Transverse colon (tissue), 4 donors: ENCODE measurements at regions not wholly inside any gene's neighbourhood (a gene's known extent, or its start where the extent isn't known, plus 50 kb on each side); places are given as distances from the start of the nearest gene placed in this dataset.

ENCODE experiments used
- DNase-seq: peaks from one replicate; pipeline ENCODE4 v3.0.0-alpha.2; 2019
- H3K27ac ChIP-seq, 4 donors: fragments of 200-600 bp; sonication (generic); 2 replicates each; pipeline ENCODE4 v1.5.1; 2016 to 2018; ENCODE audit warnings: inconsistent platforms in 4 of 4
- H3K27me3 ChIP-seq: fragments of 200-600 bp; sonication (generic); 2 replicates; pipeline ENCODE4 v1.5.1; 2017; ENCODE audit warnings: inconsistent platforms
- H3K36me3 ChIP-seq, 4 donors: fragments of 200-600 bp; sonication (generic); 2 replicates each; pipeline ENCODE4 v1.5.1; 2017 to 2019; ENCODE audit warnings: inconsistent platforms in 4 of 4
- H3K4me1 ChIP-seq, 4 donors: fragments of 200-600 bp; sonication (generic); 2 replicates each; pipeline ENCODE4 v1.5.1; 2017 to 2020; ENCODE audit warnings: inconsistent platforms in 4 of 4
- H3K4me3 ChIP-seq, 4 donors: fragments of 200-600 bp; sonication (generic); 1 replicate in 1 of 4; 2 replicates in 3 of 4; pipeline versions ENCODE4 v1.5.1 to v1.6.1; 2017 to 2019; ENCODE audit warnings: inconsistent platforms in 4 of 4
- H3K9me3 ChIP-seq, 2 donors: fragments of 200-600 bp; sonication (generic); 2 replicates each; pipeline ENCODE4 v1.5.1; 2017 to 2019; ENCODE audit warnings: inconsistent platforms in 2 of 2
- CTCF ChIP-seq, 5 experiments: fragments of 200-600 bp in 3 of 5; fragments of 450-650 bp in 2 of 5; sonication (generic) in 3 of 5; IDR thresholded peaks; 1 replicate in 2 of 5; 2 replicates in 3 of 5; pipeline ENCODE4 v1.5.1; 2016 to 2017; ENCODE audit warnings: antibody characterized with exemption in 5 of 5, inconsistent platforms in 3 of 5, mild to moderate bottlenecking in 2 of 5, moderate library complexity in 1 of 5
- EP300 ChIP-seq: sonication (generic); formaldehyde crosslinking; IDR thresholded peaks from one replicate; pipeline ENCODE4 v1.6.1; 2017; ENCODE audit warnings: antibody characterized with exemption, low read depth
- POLR2A ChIP-seq: fragments of 450-650 bp; IDR thresholded peaks from one replicate; pipeline ENCODE4 v1.6.1; 2016; ENCODE audit warnings: antibody characterized with exemption, mild to moderate bottlenecking, moderate library complexity
- POLR2AphosphoS5 ChIP-seq, 3 donors: sonication (generic); formaldehyde crosslinking; IDR thresholded peaks; one replicate each; pipeline ENCODE4 v1.6.1; 2016; ENCODE audit warnings: antibody characterized with exemption in 3 of 3
- WGBS, 2 donors: methylation state at CpG; one replicate each; pipeline ENCODE4 v1.1.5; 2018; ENCODE audit warnings: low coverage in 1 of 2; 5-methylcytosine and 5-hydroxymethylcytosine counted together
- in situ Hi-C, 4 donors: fragments of 200-750 bp; cut with MboI; loops; one replicate each; pipeline versions ENCODE4 v1.15.0 to v1.15.1; 2017; ENCODE audit warnings: low sequenced_read_pairs in 3 of 4, low pct_ligation_motif_present in 1 of 4, low pct_unique_long_range_greater_than_20kb in 1 of 4
- intact Hi-C: fragments of 100-400 bp; cut with DNase I; formaldehyde crosslinking; loops from one replicate; pipeline ENCODE4 v1.15.1; 2023; ENCODE audit warnings: low total_unique reads

DNA sequence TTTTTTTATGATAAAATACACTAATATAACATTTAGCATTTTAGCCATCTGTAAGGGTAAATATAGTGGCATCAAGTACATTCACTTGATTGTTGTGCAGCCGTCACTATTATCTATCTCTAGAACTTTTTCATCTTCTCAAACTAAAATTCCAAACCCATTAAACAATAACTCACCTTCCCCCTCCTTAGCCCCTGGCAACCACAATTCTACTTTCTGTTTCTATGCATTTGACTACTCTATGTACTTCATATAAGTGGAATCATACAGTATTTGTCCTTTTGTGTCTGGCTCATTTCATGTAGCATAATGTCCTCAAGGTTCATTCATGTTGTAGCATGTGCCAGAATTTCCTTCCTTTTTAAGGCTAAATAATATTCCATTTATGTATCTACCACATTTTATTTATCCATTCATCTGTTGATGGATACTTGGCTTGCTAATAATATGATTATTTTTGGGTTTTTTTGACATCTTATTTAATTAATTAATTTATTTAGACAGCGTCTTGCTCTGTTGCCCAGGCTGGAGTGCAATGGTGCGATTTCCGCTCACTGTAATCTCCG lies 69.6 kb upstream of the MACF1 start:
- in situ Hi-C loops = no loop called here

DNA sequence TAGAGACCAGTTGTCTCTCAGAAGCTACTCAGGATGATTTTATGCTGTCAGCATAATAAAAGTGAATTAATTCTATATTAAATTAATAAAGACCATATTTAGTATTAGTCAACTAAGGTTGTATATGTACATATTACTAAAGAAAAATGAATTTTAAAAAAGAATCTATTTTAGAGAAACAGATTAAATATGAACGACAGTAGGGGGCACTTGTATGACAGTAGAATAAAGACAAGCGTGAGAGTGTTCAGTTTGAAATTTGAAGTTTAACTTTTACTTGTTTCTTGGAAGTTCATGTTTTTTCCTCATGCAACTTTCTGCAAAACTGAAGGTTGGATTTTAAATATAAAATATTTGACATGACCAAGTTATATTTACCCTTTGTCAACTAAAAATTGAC lies 67.9 kb upstream of the MACF1 start:
- TF ChIP-seq EP300 = no peak
- TF ChIP-seq POLR2AphosphoS5 (IDR thresholded peaks at IDR 0.05) = no peak
- TF ChIP-seq CTCF (IDR thresholded peaks at IDR 0.05) = no peak
- TF ChIP-seq POLR2A = no peak
- intact Hi-C loops = no loop called here

More for the DNA sequence above, 69.6 kb upstream of the MACF1 start:
- no peak for DNase-seq
- TF ChIP-seq POLR2AphosphoS5 (IDR thresholded peaks at IDR 0.05) (no peak), POLR2A (no peak), EP300 (no peak), CTCF (IDR thresholded peaks at IDR 0.05) (no peak)
- H3K4me1 ChIP-seq = peaks cover 10 to 32% (median 27%) of the 10 kb centered on the region in 4 donors
- H3K4me3 ChIP-seq = no peak overlapping the region
- intact Hi-C loops = no loop called here
- H3K27me3 ChIP-seq = no peaks in the 10 kb centered on the region
- WGBS, 2 donors = 91 to 96% methylated on average over 5 of the region's 5 CpGs
- H3K9me3 ChIP-seq = no peaks in the 10 kb centered on the region
- H3K27ac ChIP-seq = no peak overlapping the region
- no peaks in the 10 kb centered on the region for H3K36me3 ChIP-seq

GRCh38 chr1:39139723-39140360 lies 64.7 kb upstream of the MACF1 start:
- in situ Hi-C loops = no loop called here
- no peaks in the 10 kb centered on the region for H3K27me3 ChIP-seq
- TF ChIP-seq POLR2AphosphoS5 (IDR thresholded peaks at IDR 0.05) (peak in 2 of 3 donors; percentile 40 to 70), POLR2A (no peak), EP300 (no peak), CTCF (IDR thresholded peaks at IDR 0.05) (no peak)
- 88 to 96% methylated on average over 3 of the region's 3 CpGs for WGBS, 2 donors
- no peaks in the 10 kb centered on the region for H3K36me3 ChIP-seq
- no peak for DNase-seq
- H3K4me1 ChIP-seq = peaks cover 10 to 25% (median 17%) of the 10 kb centered on the region in 4 donors
- intact Hi-C loops = loop anchor here (2.0 kb wide), 1 partner anchor 53 kb away; no protein-coding TSS in a partner anchor
- H3K27ac ChIP-seq = peak overlapping the region in 2 of 4 donors; percentile 25 to 50
- H3K9me3 ChIP-seq = no peaks in the 10 kb centered on the region
- H3K4me3 ChIP-seq = no peak overlapping the region

More for the DNA sequence above, 67.9 kb upstream of the MACF1 start:
- H3K36me3 ChIP-seq = no peaks in the 10 kb centered on the region
- H3K4me1 ChIP-seq = peaks cover 6 to 26% (median 22%) of the 10 kb centered on the region in 4 donors
- no peaks in the 10 kb centered on the region for H3K9me3 ChIP-seq
- WGBS, 2 donors = 73 to 80% methylated on average over 2 of the region's 2 CpGs
- in situ Hi-C loops = no loop called here
- no peaks in the 10 kb centered on the region for H3K27me3 ChIP-seq
- H3K27ac ChIP-seq = no peak overlapping the region
- no peak overlapping the region for H3K4me3 ChIP-seq
- no peak for DNase-seq

DNA sequence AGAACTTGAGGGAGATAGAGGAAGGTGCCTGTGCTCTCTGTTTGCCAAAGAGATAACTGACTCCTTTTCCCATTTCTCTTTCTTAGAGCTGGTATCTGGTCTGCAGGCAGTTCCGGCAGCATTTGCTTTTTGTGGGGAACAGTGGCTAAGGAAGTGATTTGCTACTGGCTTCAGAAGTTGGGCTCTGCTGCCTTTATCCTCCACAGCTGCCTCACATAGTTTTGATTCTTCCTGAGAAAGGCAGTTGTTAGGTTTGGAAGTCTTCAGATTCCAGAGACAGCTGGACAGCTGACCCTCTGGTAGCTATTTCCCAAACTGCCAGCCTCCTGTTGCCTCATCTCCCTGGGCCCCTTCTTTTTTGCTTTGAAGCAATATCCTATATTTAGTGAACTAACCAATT lies 62.6 kb upstream of the MACF1 start:
- Histone ChIP-seq H3K27ac (peak overlapping the region; percentile 16 to 60 (median 53)), H3K9me3 (no peaks in the 10 kb centered on the region), H3K4me3 (no peak overlapping the region), H3K36me3 (no peaks in the 10 kb centered on the region), H3K27me3 (no peaks in the 10 kb centered on the region), H3K4me1 (peaks cover 10 to 31% (median 22%) of the 10 kb centered on the region in 4 donors)
- TF ChIP-seq CTCF (IDR thresholded peaks at IDR 0.05) (no peak), POLR2A (no peak), POLR2AphosphoS5 (IDR thresholded peaks at IDR 0.05) (no peak), EP300 (no peak)
- in situ Hi-C loops = no loop called here
- intact Hi-C loops = loop anchor here (2.0 kb wide), 1 partner anchor 51 kb away; no protein-coding TSS in a partner anchor
- WGBS, 2 donors = 68% methylated on average over 1 of the region's 1 CpG; no CpG with 5 or more reads in 1 of the 2 donors
- no peak for DNase-seq
